ENCODE measurements at regions not wholly inside any gene's neighbourhood (a gene's known extent, or its start where the extent isn't known, plus 50 kb on each side); places are given as distances from the start of the nearest gene placed in this dataset.

DNA sequence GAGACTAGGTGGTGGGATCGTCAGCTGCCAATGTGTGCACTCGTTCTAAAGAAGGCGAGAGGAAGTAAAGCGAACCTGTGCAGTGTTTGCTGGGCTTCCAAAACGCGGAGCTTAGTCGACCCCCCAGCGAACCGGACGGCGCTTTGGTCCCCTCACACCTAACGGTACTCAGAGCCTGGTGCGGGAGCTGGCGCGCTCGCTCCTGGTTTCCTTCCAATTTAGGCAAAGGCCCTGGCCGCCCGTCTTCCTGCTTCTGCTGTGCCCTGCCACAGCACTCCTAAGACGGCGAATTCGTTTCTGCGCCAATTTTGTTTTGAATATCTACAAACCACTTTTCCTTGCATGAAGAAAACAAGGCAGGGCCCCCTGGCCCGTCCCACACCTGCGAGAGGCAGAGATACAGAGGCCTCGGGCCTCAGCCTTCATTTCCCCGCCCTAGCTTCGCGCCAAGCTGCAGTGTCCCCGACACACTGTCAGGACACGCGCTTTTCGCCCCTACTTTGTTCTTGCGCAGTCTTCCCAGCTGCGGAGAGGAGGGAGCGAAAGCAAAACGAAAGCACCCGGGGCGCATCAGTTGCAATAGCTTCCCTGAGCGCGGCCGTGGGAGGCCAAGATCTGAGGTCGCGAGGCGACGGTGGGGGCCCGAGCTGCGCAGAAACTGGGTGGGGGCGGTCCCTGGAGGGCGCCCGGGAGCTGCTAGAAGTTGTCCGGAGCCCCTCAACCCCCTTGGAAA lies 111.9 kb downstream of the KCNRG start:
- Histone ChIP-seq H3K27ac (peak overlapping the region; percentile 100), H3K27me3 (peaks cover 49% of the 10 kb centered on the region)

GRCh38 chr13:50127726-50128291 lies 112.6 kb downstream of the KCNRG start:
- TF ChIP-seq, protein P1, sequence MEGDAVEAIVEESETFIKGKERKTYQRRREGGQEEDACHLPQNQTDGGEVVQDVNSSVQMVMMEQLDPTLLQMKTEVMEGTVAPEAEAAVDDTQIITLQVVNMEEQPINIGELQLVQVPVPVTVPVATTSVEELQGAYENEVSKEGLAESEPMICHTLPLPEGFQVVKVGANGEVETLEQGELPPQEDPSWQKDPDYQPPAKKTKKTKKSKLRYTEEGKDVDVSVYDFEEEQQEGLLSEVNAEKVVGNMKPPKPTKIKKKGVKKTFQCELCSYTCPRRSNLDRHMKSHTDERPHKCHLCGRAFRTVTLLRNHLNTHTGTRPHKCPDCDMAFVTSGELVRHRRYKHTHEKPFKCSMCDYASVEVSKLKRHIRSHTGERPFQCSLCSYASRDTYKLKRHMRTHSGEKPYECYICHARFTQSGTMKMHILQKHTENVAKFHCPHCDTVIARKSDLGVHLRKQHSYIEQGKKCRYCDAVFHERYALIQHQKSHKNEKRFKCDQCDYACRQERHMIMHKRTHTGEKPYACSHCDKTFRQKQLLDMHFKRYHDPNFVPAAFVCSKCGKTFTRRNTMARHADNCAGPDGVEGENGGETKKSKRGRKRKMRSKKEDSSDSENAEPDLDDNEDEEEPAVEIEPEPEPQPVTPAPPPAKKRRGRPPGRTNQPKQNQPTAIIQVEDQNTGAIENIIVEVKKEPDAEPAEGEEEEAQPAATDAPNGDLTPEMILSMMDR (IDR thresholded peaks at IDR 0.05) = no peak
- no peaks in the 10 kb centered on the region for H3K9me3 ChIP-seq
- no peaks in the 10 kb centered on the region for H3K36me3 ChIP-seq
- peak overlapping the region; percentile 97 to 99 for H3K4me3 ChIP-seq (ENCODE audit: low read depth in 1 of 2, low read length in 1 of 2)
- H3K27ac ChIP-seq = peak overlapping the region; percentile 100
- peaks cover 55% of the 10 kb centered on the region for H3K27me3 ChIP-seq
- peaks cover 63 to 69% of the 10 kb centered on the region in 2 experiments for H3K4me1 ChIP-seq (ENCODE audit: control insufficient read depth in 1 of 2, insufficient read depth in 1 of 2, low read depth in 1 of 2, low read length in 1 of 2)

More for the DNA sequence above, 111.9 kb downstream of the KCNRG start:
- H3K4me1 ChIP-seq (ENCODE audit: control insufficient read depth in 1 of 2, insufficient read depth in 1 of 2, low read depth in 1 of 2, low read length in 1 of 2) = peaks cover 63 to 69% of the 10 kb centered on the region in 2 experiments
- TF ChIP-seq, protein P1 (IDR thresholded peaks at IDR 0.05) = no peak
- H3K4me3 ChIP-seq (ENCODE audit: low read depth in 1 of 2, low read length in 1 of 2) = peak overlapping the region; percentile 97 to 99
- no peaks in the 10 kb centered on the region for H3K36me3 ChIP-seq
- no peaks in the 10 kb centered on the region for H3K9me3 ChIP-seq

- TF ChIP-seq, protein P1 (IDR thresholded peaks at IDR 0.05) = no peak
- Histone ChIP-seq H3K4me3 (ENCODE audit: low read depth in 1 of 2, low read length in 1 of 2) (no peak overlapping the region), H3K27ac (no peak overlapping the region), H3K9me3 (no peaks in the 10 kb centered on the region), H3K27me3 (peaks cover 62% of the 10 kb centered on the region), H3K36me3 (no peaks in the 10 kb centered on the region), H3K4me1 (ENCODE audit: control insufficient read depth in 1 of 2, insufficient read depth in 1 of 2, low read depth in 1 of 2, low read length in 1 of 2) (peaks cover 61 to 68% of the 10 kb centered on the region in 2 experiments)
Measured at GRCh38 chr13:50128428-50128931, 113.2 kb downstream of the KCNRG start.

GRCh38 chr13:50129081-50129705 lies 113.9 kb downstream of the KCNRG start:
- H3K4me1 ChIP-seq (ENCODE audit: control insufficient read depth in 1 of 2, insufficient read depth in 1 of 2, low read depth in 1 of 2, low read length in 1 of 2) = peaks cover 58 to 64% of the 10 kb centered on the region in 2 experiments
- TF ChIP-seq, protein P1 (IDR thresholded peaks at IDR 0.05) = no peak
- no peaks in the 10 kb centered on the region for H3K9me3 ChIP-seq
- H3K27ac ChIP-seq = no peak overlapping the region
- no peaks in the 10 kb centered on the region for H3K36me3 ChIP-seq
- peak overlapping the region in 1 of 2 experiments; percentile 65 for H3K4me3 ChIP-seq (ENCODE audit: low read depth in 1 of 2, low read length in 1 of 2)
- H3K27me3 ChIP-seq = peaks cover 69% of the 10 kb centered on the region

DNA sequence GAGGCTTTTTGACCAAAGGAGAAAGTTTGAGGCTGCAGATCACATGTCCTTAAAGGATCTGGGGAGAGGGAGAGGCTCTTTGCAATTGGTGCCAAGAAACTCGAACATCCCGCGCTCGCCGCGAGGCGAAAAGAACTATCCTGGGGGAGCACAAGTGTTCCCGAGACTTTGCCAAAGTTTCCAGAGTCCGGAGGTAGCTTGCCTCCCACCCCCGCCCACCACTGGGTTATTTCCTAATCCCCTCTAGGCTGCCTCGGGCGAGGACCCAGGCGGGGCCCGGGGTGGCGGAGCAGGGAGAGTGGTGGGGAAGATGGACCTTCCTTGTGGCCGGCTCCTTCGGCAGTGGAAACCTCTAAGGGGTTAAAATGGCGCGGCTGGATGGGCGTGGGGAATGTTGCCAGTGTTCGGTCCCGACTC lies 114.5 kb downstream of the KCNRG start:
- Histone ChIP-seq H3K4me3 (ENCODE audit: low read depth in 1 of 2, low read length in 1 of 2) (peak overlapping the region; percentile 56 to 65), H3K9me3 (no peaks in the 10 kb centered on the region), H3K27ac (no peak overlapping the region), H3K4me1 (ENCODE audit: control insufficient read depth in 1 of 2, insufficient read depth in 1 of 2, low read depth in 1 of 2, low read length in 1 of 2) (peaks cover 58 to 64% of the 10 kb centered on the region in 2 experiments), H3K36me3 (no peaks in the 10 kb centered on the region), H3K27me3 (peaks cover 74% of the 10 kb centered on the region)
- TF ChIP-seq, protein P1 (IDR thresholded peaks at IDR 0.05) = no peak
